Aorta (tissue), 5 donors: ENCODE measurements at regions not wholly inside any gene's neighbourhood (a gene's known extent, or its start where the extent isn't known, plus 50 kb on each side); places are given as distances from the start of the nearest gene placed in this dataset.
"Not testable (repeated sequence)": the region's sequence is repeated elsewhere in the genome, so short reads cannot be mapped to it uniquely, and the experiment has no call there.

Source experiments
- ATAC-seq: fragments of 200-7000 bp; cut with Tn5 transposase; one replicate; pipeline ENCODE4 v1.9.1; 2022; ENCODE audit warnings: moderate library complexity; ENCODE audit not compliant: low FRiP score
- DNase-seq, 2 donors: peaks; one replicate each; pipeline ENCODE4 v3.0.0-alpha.2; 2020
- H3K27ac ChIP-seq, 2 donors: one replicate each; pipeline ENCODE4 v1.5.1; 2013; ENCODE audit warnings: low read length in 2 of 2, mild to moderate bottlenecking in 2 of 2, moderate library complexity in 2 of 2, control low read depth in 1 of 2, inconsistent platforms in 1 of 2, low read depth in 1 of 2
- H3K27me3 ChIP-seq, 2 donors: one replicate each; pipeline ENCODE4 v1.6.1; 2013; ENCODE audit warnings: control low read depth in 1 of 2, low read length in 1 of 2, mild to moderate bottlenecking in 1 of 2, moderate library complexity in 1 of 2; ENCODE audit not compliant: insufficient read depth in 2 of 2, control insufficient read depth in 1 of 2
- H3K36me3 ChIP-seq, 2 donors: one replicate each; pipeline ENCODE4 v1.6.1; 2013; ENCODE audit warnings: control low read depth in 1 of 2, low read length in 1 of 2, mild to moderate bottlenecking in 1 of 2; ENCODE audit not compliant: insufficient read depth in 2 of 2, control insufficient read depth in 1 of 2
- H3K4me1 ChIP-seq, 2 donors: one replicate each; pipeline ENCODE4 v1.6.1; 2013; ENCODE audit warnings: low read length in 2 of 2, control low read depth in 1 of 2, mild to moderate bottlenecking in 1 of 2, moderate library complexity in 1 of 2; ENCODE audit not compliant: insufficient read depth in 2 of 2, control insufficient read depth in 1 of 2
- H3K4me3 ChIP-seq, 2 donors: one replicate each; pipeline ENCODE4 v1.5.1; 2013; ENCODE audit warnings: low read length in 2 of 2, control low read depth in 1 of 2, mild to moderate bottlenecking in 1 of 2
- H3K9me3 ChIP-seq: one replicate; pipeline ENCODE4 v1.6.1; 2013; ENCODE audit warnings: mild to moderate bottlenecking, low read length; ENCODE audit not compliant: control insufficient read depth
- WGBS, 2 donors: extraction: QIAGEN DNeasy Blood & Tissue Kit; methylation state at CpG; one replicate each; pipeline ENCODE4 v1.1.7; 2013; 5-methylcytosine and 5-hydroxymethylcytosine counted together
- intact Hi-C, 2 donors: fragments of 100-400 bp; cut with DNase I; formaldehyde crosslinking; loops; one replicate each; pipeline versions ENCODE4 v1.14.2 to v1.15.0; 2022
- donor health status: healthy with polysubstance abuse.
- donor health status: Bipolar disorder and iron deficiency.
- donor health status: DM: no; HTN: no; CAD: no.
- donor health status: DM: no; HTN: no; CAD: no.
- donor health status: DM: yes; HTN: yes; CAD: no.

DNA sequence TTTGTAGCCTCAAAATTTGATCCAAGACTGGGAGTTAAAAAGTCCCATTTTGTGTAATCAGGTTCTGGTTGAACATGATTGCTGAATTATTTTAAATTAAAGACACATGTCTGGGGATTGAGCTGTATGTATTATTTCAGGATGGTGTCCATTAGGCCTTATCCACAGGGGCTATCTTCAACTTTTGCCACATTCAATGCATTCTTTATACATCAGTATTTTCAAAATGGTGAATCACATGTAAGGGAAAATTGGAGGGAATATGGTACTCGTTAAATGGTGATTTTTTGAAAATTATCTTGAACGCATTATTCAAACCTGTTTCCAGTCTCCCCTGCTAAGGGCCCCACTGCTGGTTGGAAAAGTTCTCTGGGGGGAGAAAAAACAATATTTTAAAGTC is 367.7 kb upstream of the NPVF start:
- Histone ChIP-seq H3K4me3 (no peak overlapping the region), H3K27me3 (no peaks in the 10 kb centered on the region), H3K9me3 (no peaks in the 10 kb centered on the region), H3K4me1 (no peaks in the 10 kb centered on the region), H3K27ac (no peak overlapping the region), H3K36me3 (no peaks in the 10 kb centered on the region)
- ATAC-seq (no peak), DNase-seq (no peak)
- WGBS, 2 donors: 95 to 96% methylated on average over 2 of the region's 2 CpGs
- intact Hi-C loops: no loop called here

DNA sequence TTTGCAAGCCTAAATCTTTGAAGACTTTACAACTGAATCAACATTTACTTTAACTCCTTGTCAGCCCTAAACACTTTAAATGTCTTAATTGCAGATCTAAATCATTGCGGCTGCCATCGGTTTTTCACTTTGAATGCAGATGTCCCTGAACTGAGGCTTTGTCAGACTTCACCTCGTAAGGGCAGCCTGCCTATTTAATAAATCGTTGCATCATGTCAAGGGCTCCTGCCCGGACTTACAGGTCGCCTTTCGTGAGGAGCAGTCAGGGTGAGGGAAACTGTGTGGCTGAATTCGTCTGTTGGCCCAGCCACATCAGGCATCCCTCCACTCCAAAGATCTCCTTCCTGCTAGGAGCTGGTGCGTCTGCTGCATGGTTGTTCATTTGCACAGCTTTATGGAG is 368.2 kb upstream of the NPVF start:
- H3K27me3 ChIP-seq: no peaks in the 10 kb centered on the region
- 94 to 96% methylated on average over 9 of the region's 9 CpGs for WGBS, 2 donors
- intact Hi-C loops: no loop called here
- no peak for DNase-seq
- no peak for ATAC-seq
- H3K36me3 ChIP-seq: no peaks in the 10 kb centered on the region
- H3K27ac ChIP-seq: no peak overlapping the region
- H3K4me1 ChIP-seq: no peaks in the 10 kb centered on the region
- no peaks in the 10 kb centered on the region for H3K9me3 ChIP-seq
- H3K4me3 ChIP-seq: no peak overlapping the region

DNA sequence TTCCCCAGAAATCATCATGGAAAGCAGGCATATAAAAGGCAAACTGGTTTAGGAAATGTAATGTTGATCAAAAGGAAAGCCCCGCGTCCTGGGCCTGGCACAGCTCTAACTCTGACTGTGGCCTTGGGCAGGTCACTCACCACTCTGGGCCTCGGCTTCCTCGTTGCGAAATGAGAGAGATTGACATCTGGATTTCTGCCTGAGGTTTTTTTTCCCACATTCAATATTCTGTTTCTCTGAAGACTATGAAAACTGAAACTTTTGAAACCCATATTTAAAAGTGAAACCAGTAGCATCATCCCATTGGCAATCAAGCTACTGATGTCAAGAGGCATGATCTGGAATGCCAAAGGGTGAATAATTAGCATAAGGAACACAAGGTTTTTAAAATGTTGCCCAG is 369.7 kb upstream of the NPVF start:
- H3K27me3 ChIP-seq: no peaks in the 10 kb centered on the region
- ATAC-seq (peak; percentile 65), DNase-seq (peak in 1 of 2 donors; percentile 55)
- WGBS, 2 donors: 34 to 48% methylated on average over 5 of the region's 5 CpGs
- no peaks in the 10 kb centered on the region for H3K36me3 ChIP-seq
- H3K9me3 ChIP-seq: no peaks in the 10 kb centered on the region
- no peaks in the 10 kb centered on the region for H3K4me1 ChIP-seq
- no peak overlapping the region for H3K27ac ChIP-seq
- no peak overlapping the region for H3K4me3 ChIP-seq
- intact Hi-C loops: no loop called here

GRCh38 chr7:25598765-25599164 is 370.5 kb upstream of the NPVF start:
- DNase-seq: no peak
- H3K9me3 ChIP-seq: no peaks in the 10 kb centered on the region
- intact Hi-C loops: no loop called here
- no peaks in the 10 kb centered on the region for H3K4me1 ChIP-seq
- no peak overlapping the region for H3K4me3 ChIP-seq
- no peaks in the 10 kb centered on the region for H3K27me3 ChIP-seq
- WGBS, 2 donors: 97 to 98% methylated on average over 5 of the region's 5 CpGs
- no peak for ATAC-seq
- no peaks in the 10 kb centered on the region for H3K36me3 ChIP-seq
- H3K27ac ChIP-seq: no peak overlapping the region

GRCh38 chr7:25600262-25600920 is 372.1 kb upstream of the NPVF start:
- no peak for ATAC-seq
- intact Hi-C loops: no loop called here
- no peaks in the 10 kb centered on the region for H3K36me3 ChIP-seq
- H3K4me1 ChIP-seq: no peaks in the 10 kb centered on the region
- H3K27ac ChIP-seq: no peak overlapping the region
- WGBS, 2 donors: 87% methylated on average over 3 of the region's 3 CpGs
- H3K9me3 ChIP-seq: no peaks in the 10 kb centered on the region
- no peaks in the 10 kb centered on the region for H3K27me3 ChIP-seq
- H3K4me3 ChIP-seq: no peak overlapping the region
- no peak for DNase-seq

DNA sequence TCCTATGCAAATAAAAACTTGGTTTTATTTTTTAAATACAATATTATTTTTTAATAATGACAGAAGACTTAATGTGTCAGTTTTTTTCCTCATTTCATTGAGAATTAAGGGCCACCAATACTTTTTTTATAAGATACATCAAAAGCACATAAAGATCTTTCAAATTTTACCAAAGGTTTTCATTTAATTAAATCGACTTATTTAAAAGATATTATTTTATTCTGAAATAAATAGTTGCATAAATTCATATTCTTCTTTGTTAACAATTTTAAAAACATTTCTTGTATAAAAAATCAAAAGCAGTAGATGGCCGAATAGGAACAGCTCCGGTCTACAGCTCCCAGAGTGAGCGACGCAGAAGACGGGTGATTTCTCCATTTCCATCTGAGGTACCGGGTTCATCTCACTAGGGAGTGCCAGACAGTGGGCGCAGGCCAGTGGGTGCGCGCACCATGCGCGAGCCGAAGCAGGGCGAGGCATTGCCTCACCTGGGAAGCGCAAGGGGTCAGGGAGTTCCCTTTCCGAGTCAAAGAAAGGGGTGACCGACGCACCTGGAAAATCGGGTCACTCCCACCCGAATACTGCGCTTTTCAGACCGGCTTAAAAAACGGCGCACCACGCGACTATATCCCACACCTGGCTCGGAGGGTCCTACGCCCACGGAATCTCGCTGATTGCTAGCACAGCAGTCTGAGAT is 374.6 kb upstream of the NPVF start:
- H3K4me1 ChIP-seq, H3K4me3 ChIP-seq, H3K36me3 ChIP-seq, ATAC-seq, H3K9me3 ChIP-seq, H3K27ac ChIP-seq, DNase-seq, H3K27me3 ChIP-seq, intact Hi-C loops: not testable (repeated sequence)
- 14 to 28% methylated on average over 20 to 27 of the region's 30 CpGs for WGBS, 2 donors

GRCh38 chr7:25603427-25603740 is 375.1 kb upstream of the NPVF start:
- H3K4me3 ChIP-seq, H3K4me1 ChIP-seq, H3K36me3 ChIP-seq, H3K27ac ChIP-seq, H3K27me3 ChIP-seq, intact Hi-C loops, ATAC-seq, H3K9me3 ChIP-seq, DNase-seq: not testable (repeated sequence)
- WGBS, 2 donors: 14 to 50% methylated on average over 1 to 7 of the region's 9 CpGs

DNA sequence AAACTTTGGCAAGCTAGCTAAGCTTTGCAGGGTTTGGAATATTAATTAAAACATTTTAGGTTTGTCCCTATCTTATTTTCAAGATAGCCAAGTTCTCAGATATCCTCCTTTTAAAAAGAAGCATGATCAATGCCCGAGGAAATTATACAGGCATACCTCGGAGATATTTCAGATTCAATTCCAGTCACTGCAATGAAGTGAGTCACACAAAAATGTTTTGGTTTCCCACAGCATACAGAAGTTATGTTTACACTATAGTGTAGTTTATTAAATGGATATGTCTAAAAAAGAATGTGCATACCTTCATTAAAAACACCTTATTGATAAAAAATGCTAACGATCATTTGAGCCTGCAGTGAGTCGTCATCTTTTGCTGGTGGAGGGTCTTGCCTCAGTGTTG is 382.9 kb upstream of the NPVF start:
- 96% methylated on average over 4 of the region's 4 CpGs for WGBS, 2 donors
- Histone ChIP-seq H3K27ac (no peak overlapping the region), H3K36me3 (no peaks in the 10 kb centered on the region), H3K27me3 (no peaks in the 10 kb centered on the region), H3K4me1 (peaks cover 2 to 7% of the 10 kb centered on the region in 2 donors), H3K4me3 (no peak overlapping the region), H3K9me3 (peaks cover 1% of the 10 kb centered on the region)
- intact Hi-C loops: no loop called here
- DNase-seq (no peak), ATAC-seq (no peak)

- WGBS, 2 donors: 96 to 100% methylated on average over 4 of the region's 4 CpGs
- no peak for ATAC-seq
- Histone ChIP-seq H3K27me3 (no peaks in the 10 kb centered on the region), H3K4me3 (no peak overlapping the region), H3K4me1 (peaks cover 4 to 20% of the 10 kb centered on the region in 2 donors), H3K27ac (no peak overlapping the region), H3K36me3 (no peaks in the 10 kb centered on the region), H3K9me3 (peaks cover 1% of the 10 kb centered on the region)
- intact Hi-C loops: no loop called here
- no peak for DNase-seq
Observed at GRCh38 chr7:25613912-25614311, 385.6 kb upstream of the NPVF start.
